NCI-H69 (cell line): ENCODE measurements at regions not wholly inside any gene's neighbourhood (a gene's known extent, or its start where the extent isn't known, plus 50 kb on each side); places are given as distances from the start of the nearest gene placed in this dataset.
A peak's percentile ranks its signal among the peaks of the same experiment; 100 is the strongest.

Source experiments
- DNase-seq: peaks from one replicate; lab custom pipeline; 2025; lab: John Stamatoyannopoulos, UW

DNA sequence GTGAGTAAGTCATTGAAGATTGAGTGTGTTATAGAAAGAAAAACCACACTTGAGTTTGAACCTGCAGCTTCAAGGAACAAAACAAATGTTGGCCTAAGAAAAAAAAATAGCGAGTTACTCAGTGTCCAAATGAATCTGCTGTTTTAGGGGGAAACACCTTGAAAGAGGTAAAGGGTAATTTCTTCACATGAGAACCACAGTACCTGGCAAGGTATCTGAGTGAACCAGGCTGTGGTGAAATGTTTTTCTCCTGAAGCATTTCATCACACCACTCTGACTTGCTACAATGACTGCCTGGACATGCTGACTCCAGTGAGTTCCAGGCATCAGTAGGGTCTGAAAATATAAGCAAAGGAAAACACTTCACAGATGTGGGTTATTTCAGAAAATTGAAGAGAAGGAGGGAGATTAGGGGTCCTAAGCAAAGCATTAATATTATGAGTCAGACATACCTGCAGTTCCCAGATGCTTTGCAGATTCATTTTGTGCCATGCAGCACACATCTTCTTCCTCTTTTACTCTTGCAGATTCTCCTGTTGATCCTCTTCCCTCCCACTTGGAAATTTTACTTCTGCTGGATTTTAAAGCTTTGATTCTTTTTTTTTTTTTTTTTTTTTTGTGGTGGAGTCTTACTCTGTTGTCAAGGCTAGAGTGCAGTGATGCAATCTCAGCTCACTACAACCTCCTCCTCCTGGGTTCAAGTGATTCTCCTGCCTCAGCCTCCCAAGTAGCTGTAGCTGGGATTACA, 206.2 kb upstream of the SGK1 start:
- no peak for DNase-seq

DNA sequence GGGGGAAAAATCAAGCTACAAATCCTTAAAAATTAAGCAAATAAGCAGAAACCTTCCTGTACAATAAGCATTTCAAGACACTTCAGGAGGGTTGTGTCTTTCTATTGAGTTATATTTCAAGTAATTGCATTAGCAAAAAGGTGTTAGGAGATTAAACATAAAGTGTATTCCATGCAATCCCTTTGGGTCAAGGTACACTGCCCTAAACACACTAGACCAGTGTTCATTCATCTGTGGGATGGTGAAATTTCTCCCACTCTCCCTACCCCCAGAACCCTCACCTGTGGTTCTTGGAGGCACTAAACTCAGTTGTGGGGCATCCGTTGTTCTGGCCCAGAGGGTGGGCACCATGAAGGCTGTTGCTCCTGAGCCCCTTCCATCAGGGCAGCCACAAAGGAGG, 205.1 kb upstream of the SGK1 start:
- DNase-seq: no peak

DNA sequence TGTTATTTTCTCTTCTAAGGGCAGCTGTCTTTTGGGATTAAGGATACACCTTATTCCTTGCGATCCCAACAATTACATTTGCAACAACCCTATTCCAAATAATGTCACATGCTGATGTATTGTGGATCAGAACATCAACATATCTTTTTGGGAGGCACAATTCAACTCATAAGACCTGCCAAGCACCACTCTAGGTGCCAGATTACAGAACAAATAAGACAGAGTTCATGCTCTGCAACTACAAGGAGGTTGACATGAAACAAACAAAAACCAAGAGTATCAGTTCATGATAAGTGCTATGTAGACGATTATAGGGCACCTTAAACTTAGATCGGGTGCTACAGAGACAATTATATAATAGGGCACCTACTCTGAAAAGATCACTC, 203.2 kb upstream of the SGK1 start:
- no peak for DNase-seq

DNA sequence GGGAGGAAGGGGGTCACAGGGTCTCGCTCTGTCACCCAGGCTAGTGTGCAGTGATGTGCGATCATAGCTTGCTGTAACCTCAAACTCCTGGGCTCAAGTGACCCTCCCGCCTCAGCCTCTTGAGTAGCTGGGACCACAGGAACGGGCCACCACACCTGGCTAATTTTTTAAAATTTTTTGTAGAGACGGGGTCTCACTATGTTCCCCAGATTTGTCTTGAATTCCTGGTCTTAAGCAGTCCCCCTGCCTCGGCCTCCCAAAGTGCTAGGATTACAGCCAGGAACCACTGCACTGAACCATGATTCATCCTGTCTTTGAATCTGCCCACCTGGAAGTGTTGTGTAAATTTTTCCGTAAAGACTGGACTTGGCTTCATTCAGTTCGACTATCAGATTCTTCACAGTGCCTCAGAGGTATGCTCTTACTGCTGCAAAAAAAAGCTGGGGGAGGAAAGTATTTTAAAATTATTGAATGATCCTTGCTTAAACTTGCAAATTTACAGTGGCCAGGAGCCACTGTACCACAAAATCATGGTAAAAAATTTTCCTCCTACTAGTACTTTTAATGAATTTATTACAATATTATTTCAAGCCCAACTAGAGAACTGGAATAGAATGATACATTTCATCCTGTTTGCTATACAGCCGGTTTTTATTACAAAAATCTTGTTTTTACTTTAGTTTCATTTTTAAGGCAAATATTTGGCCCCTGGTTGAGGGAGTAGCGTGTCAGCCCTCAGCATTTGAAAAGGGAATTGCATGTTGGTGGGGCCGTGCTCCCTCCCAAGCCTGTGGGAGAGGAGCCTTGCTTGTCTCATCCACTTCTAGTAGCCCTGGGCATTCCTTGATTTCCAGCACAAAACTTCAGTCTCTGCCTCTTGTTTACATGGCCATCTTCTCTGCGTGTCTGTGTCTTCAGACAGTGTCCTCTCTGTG, 202.5 kb upstream of the SGK1 start:
- DNase-seq: no peak

DNA sequence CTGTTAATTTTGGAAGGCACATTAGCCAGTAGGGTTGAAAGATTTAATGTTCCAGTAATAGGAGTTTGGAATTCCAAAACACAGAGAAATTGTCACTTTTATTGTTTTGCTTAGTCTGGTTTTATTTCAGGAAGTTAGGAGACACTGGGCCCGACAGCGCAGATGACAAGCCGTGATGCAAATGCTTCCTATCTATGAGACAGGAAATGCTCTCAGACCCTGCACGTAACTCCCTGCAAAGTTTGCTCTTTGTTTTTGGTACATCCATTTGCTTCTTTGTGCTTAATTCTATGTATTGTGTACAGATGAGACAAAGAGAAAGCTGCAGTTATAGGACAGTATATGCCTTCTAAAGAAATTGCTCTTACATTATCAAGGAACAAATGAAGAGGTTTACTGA, 201.6 kb upstream of the SGK1 start:
- no peak for DNase-seq

DNA sequence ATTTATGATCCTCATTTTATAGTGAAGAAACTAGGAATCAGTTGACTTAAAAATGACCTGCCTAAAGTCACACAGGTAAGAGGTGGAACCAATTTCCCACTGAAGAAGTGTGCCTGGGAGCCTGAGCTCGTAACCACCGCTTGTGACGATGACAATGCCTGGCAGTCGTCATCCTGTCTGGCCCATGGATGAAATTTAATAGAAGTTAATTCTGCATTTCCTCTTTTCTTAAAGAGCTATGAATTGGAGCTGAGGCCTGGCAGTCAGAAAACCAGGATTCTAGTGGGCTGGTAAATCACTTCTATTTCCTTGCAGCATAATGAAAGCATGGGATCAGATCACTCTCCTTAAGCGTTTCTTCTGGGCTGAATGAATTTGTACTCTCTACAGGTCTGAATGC, 200.0 kb upstream of the SGK1 start:
- DNase-seq: no peak

DNA sequence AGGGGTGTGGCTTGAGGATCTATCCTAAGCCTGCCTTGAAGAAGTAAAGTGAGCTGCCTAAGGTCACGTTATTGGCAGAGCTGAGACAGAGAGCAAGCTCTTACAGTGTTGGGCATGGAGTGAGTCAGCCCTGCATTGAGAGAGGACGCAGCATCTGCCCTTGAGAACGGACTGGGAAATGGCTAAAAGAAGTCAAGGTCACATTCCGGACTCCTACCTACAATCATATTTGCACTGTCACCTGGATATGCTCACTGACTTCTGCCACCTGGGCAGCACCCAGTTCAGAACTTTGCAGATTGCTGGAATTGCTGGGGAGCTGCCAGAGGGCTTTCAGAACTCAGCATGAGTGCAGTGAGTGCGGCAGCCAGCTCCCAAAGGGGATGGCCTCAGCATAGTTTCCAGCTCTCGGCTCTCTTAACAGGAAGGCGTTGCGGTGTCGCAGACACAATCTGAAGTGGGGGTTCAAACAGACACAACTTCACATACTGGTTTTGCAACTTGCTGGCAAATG, 199.3 kb upstream of the SGK1 start:
- DNase-seq: peak; percentile 23

DNA sequence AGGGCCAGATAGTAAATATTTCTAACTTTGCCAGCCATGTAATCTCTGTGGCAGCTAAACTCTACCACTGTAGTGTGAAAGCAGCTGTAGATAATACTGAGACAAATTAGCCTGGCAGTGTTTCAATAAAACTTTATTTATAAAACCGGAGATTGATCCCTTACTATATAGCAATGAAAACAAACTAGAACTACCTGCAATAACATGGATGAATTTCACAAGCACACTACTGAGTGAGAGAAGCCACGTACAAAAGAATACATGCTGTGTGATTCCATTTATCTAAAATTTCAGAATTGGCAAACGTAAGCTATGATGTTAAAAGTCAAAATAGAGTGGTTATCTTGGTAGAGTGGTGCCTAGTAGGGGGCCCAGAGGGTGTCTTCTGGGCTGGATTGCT, 198.7 kb upstream of the SGK1 start:
- no peak for DNase-seq

DNA sequence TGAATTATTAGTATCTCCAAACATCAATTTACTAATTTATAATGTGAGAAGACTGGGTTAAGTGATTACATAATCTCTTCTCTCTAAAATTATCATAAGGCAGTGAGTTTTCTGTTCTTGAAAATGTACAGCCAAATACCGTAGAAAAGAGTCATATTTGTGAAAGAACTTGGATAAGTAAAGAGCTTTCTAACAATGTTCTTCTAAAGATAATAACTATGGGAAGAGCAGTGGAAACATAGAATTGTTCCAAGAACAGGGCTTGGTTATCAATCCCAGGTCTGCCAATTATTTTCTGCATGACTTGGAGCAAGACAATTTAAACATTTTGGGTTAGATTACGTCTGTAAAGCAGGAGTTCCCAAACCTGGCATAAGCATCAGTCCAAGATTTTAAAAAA, 198.1 kb upstream of the SGK1 start:
- DNase-seq: no peak

DNA sequence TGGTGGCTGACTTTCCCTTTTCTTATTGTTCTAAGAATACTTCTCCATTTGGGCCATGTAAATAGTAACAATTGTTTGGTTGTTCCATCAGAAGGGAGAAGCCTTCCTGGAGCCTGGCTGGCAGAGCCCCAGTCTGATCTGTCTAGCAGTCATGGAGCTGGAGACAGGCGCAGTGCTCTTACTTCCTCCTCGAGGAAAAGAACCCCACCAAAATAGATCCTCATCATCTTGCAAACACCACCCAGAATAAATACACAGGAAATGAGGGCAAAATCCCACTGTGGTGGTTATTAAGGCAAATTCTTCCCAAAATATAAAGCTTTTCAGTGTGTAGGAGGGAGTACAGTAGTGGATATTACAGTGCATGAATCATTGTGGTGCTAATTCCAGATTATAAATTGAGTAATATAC, 195.1 kb upstream of the SGK1 start:
- no peak for DNase-seq

DNA sequence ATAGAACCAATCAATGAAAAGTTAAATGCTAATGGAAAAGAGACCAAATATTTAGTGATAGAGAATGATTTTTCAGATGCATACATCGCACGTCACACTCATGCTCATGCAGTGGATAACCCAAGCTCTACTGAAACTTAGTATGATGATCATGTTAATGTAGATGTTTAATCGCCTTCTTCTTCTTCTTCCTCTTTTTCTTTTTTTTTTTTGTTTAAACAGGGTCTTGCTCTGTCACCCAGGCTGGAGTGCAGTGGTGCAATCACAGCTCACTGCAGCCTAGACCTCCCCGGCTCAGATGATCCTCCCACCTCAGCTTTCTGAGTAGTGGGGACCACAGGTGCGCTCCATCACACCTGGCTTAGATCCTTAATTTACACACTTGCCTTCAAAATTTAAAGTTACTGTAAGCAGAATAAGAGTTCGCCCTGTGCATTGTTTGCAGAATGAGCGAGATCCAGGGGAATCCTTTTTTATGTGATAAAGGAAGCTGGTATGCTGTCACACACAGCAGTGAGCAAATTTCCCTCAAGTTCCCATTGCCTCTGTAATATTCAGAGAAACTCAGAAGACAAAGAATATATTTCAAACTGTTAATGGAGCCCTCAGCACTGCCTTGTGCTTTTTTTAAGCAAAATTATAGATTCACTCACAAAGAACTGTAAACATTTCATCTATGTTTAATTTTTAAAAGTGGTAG, 194.2 kb upstream of the SGK1 start:
- no peak for DNase-seq

DNA sequence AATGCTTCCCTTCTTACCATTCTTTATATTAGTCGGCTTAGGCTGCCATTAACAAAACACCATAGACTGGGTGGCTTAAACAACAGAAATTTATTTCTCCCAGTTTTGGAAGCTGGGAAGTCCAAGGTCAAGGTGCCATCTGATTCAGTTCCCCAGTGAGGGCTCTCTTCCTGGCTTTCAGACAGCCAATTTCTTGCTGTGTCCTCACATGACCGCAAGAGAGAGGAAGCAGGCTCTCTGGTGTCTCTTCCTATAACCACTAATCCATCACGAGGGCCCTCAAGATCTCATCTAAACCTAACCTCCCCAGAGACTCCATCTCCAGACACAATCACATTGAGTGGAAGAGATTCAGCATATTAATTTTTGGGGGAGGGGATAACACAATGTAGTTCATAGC, 193.0 kb upstream of the SGK1 start:
- no peak for DNase-seq

DNA sequence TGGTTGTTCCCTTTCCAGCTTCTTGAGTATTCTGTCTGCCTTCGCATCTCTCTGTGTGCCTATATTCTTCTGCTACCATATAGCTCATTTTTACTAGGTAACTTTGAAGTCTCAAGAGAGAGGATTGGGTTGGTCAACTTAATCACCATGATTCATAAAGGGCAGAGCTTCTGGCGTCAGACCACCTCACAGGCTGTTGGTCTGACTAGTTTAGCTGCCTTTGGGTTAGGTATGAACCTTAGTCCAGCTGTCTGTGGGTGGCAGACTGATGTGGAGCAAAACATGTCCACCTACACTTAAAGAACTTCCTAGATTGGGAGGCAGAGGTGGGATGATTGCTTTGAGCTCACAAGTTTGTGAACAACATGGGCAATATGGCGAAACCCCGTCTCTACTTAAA, 192.2 kb upstream of the SGK1 start:
- no peak for DNase-seq

DNA sequence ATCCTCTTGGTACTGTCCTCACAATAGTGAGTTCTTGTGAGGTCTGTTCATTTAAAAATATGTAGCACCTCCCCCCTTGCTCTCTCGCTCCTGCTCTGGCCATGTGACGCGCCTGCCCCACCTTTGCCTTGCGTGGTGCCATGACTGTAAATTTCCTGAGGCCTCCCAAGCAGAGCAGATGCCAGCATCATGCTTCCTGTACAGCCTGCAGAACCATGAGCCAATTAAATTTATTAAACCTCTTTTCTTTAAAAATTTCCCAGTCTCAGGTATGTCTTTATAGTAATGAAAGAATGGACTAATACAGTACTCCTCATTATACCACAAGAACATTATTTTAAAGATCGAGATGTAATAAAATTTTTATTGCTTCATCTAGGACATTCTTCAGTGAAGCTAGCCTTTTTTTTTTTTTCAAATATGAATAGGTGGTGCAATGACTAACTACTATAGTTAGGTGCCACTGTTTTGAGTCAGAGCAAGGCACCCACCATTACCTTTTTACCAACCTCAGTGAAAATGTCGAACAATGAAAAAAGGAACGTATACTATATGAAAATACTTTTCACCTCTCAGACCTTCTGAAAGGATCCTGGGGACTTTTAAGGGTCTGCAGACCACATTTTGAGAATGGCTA, 191.1 kb upstream of the SGK1 start:
- no peak for DNase-seq

DNA sequence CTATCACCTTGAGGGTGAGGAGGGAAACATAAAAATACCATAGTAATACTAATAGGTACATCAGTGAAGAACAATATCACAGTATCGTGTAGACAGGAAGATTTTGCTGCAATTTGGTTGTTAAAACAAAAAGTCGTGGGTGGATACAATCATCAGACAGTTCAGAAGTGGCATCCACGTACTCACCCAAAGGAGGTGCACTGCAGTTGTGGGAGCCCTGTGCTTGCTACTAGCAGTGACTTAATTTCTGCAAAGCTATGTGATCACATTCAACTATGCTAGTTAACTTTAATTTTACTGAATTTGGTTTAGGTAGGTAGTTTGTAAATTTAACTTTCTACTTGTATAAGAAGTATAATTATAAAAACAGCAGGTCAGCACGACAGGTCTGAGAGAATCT, 188.2 kb upstream of the SGK1 start:
- DNase-seq: no peak

DNA sequence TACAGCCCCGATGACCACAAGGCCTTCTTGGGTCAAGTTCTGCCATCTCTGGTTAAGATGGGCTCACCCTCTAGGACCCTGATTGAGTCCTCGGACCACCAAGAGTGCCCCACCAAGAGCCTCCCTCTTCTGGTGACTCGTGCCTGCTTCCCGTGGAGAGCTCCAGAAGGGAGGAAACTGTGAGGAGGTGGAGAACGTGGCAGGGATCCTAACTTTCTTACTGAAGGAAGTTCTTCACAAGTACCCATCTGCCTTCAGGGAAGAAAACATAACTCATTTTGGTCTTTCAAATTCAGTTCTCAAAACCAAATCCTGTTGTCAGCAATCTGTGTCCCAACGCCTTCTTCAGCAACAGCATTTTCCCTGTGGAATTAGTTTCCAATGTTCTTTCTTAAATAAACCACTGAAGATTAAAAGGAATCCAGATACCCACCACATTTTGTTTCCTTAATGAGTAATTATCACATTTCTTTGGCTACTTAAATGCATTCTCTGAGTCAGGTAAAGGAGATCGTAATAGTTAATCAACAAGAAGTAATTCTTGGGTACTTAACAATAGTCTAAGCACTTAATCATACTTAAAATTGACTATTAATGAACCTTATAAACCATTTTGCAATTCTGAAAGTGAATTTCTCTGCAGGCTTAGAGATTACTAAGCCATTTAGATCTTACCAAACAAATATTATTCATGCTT, 185.8 kb upstream of the SGK1 start:
- no peak for DNase-seq

DNA sequence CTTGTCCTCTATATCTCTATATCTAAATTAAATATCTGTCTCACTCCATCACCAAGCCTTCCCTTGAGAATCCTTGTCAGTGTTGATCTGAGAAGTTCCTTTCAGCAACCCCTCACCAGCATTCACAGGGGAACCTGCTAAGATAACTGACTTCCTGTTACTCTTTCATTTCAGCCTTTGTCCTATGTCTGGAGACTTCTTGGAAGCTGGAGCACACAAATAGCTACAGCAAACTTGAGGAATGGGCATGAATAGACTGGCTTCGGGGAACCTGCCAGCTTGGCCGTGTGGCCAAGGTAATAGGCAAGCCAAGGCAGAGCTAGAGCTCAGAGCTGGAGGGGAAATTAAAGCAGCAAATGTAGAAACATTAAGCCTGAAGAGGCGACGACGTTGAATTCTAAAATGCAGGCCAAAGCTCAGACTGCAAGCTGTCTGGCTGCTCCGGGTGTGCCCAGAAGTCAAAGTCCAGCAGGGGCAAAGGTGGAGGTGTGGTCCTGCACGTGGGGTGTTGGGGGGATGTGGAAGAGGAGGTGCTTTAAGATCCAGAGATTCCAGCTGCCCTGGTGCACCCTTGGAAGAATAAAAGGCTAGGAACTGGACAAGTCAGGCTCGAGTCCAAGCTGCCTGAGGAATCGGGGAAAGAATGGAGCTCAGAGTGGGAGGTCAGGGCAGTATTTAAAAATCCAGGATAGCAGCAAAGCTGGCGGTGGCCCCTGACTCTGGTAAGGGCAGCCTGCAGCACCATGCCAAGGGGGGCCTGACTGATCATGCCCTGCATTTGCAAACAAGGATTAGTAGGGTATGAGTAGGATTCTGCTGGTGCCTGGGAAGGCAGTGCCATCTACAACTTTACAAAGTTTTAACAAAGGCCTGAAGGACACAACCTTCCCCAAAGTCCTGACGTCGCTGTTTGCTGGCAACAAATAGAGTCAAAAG, 185.0 kb upstream of the SGK1 start:
- DNase-seq: no peak

DNA sequence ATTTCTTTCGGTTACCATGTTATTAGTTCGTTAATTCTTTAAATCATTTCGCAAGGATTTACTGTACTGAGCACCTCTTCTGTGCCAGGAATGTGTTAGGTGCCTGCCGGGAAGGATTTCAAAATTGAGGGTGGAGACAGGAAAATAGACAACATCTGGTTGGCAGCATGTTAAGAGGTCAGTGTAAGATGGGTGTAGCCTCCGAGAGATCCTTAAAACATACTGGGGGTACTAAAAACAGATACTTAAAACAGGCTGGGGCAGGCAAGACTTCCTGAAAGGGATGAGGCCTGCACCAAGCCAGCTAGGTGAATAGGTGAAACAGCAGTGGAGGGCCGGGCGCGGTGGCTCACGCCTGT, 178.0 kb upstream of the SGK1 start:
- no peak for DNase-seq

DNA sequence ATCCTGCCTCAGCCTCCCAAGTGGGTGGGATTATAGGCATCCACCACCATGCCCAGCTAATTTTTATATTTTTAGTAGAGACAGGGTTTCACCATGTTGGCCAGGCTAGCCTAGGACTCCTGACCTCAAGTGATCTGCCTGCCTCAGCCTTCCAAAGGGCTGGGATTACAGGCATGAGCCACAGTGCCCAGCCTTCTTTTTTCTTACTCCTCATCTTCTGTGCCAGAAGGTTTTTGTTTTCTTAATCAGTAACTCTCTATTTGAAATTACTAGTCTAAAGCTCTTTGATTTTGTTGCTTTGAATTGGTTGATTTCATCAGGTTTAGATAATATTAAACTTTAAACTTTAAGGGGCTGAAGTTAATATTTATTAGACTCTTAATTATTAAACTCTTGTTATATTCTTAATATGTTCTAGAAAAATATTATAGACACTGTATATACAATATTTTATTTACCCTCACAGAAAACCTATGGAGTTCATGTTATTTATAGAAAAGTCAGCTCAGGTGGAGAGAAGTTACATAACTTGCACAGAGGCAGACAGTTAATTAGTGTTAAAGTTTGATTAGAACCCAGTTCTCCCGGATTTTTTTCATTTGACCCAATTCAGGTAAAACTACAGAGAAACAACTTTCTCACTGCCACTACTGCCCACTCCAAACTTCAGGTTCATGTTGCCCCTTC, 177.4 kb upstream of the SGK1 start:
- no peak for DNase-seq

DNA sequence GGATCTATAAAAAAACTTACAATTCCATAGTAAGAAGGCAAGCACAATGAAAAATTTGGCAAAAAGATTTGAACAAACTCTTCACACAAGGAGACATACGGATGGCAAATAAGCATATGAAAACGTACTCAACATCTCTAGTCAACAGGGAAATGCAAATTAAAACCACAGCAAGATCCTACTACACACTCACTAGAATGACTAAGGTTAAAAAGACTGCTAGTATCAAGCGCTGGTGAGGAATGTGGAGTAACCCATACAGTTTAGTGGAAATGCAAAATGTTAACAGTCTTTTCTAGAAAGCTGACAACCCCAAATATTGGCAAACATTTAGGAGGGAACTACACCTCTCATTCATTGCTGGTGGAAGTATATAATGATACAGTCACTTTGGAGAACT, 175.9 kb upstream of the SGK1 start:
- DNase-seq: no peak
